Endodermal cell (in vitro differentiated cells): ENCODE measurements at regions not wholly inside any gene's neighbourhood (a gene's known extent, or its start where the extent isn't known, plus 50 kb on each side); places are given as distances from the start of the nearest gene placed in this dataset.

Experiments used
- DNase-seq: peaks from one replicate; pipeline ENCODE4 v3.0.0-alpha.2; 2017
- H3K27ac ChIP-seq: 2 replicates; pipeline ENCODE4 v1.5.1; 2013; ENCODE audit warnings: mild to moderate bottlenecking, low read depth, low read length, moderate library complexity
- H3K27me3 ChIP-seq: 2 replicates; pipeline ENCODE4 v1.6.1; 2013; ENCODE audit warnings: mild to moderate bottlenecking, low read length, moderate library complexity; ENCODE audit not compliant: insufficient read depth, control insufficient read depth, poor library complexity, severe bottlenecking
- H3K36me3 ChIP-seq: 2 replicates; pipeline ENCODE4 v1.7.0; 2013; ENCODE audit warnings: mild to moderate bottlenecking, low read length, moderate library complexity; ENCODE audit not compliant: control insufficient read depth, insufficient read depth
- H3K4me1 ChIP-seq: one replicate; pipeline ENCODE4 v1.7.0; 2013; ENCODE audit warnings: low read length; ENCODE audit not compliant: control insufficient read depth, insufficient read depth
- H3K4me3 ChIP-seq: 2 replicates; pipeline ENCODE4 v1.5.1; 2013; ENCODE audit warnings: mild to moderate bottlenecking, low read length, moderate library complexity
- H3K9ac ChIP-seq: 2 replicates; pipeline ENCODE4 v1.6.1; 2013; ENCODE audit warnings: mild to moderate bottlenecking, low read length, moderate library complexity; ENCODE audit not compliant: poor library complexity, severe bottlenecking; ENCODE audit errors: extremely low read depth
- H3K9me3 ChIP-seq: 2 replicates; pipeline ENCODE4 v1.6.1; 2013; ENCODE audit warnings: mild to moderate bottlenecking, low read length, moderate library complexity; ENCODE audit not compliant: control insufficient read depth
- H3K27ac Mint-ChIP-seq: 2 replicates; pipeline ENCODE4 v1.8.0; 2020; ENCODE audit warnings: mixed read lengths
- H3K27me3 Mint-ChIP-seq: 2 replicates; pipeline ENCODE4 v1.8.0; 2021; ENCODE audit warnings: mild to moderate bottlenecking, mixed read lengths; ENCODE audit not compliant: insufficient read depth
- H3K36me3 Mint-ChIP-seq: 2 replicates; pipeline ENCODE4 v1.8.0; 2020; ENCODE audit warnings: low read depth, mixed read lengths
- H3K4me1 Mint-ChIP-seq: 2 replicates; pipeline ENCODE4 v1.8.0; 2020; ENCODE audit warnings: mixed read lengths
- H3K4me3 Mint-ChIP-seq: 2 replicates; pipeline ENCODE4 v1.8.0; 2020; ENCODE audit warnings: mild to moderate bottlenecking, moderate library complexity, mixed read lengths
- H3K9me3 Mint-ChIP-seq: 2 replicates; pipeline ENCODE4 v1.8.0; 2020; ENCODE audit warnings: mild to moderate bottlenecking, mixed read lengths
- WGBS, 2 experiments: methylation state at CpG; one replicate each; pipeline versions ENCODE4 v1.1.5 to v1.1.7; 2013; ENCODE audit warnings: missing lambda C conversion rate in 2 of 2, mixed read lengths in 1 of 2; ENCODE audit not compliant: insufficient coverage in 1 of 2, insufficient read length in 1 of 2; 5-methylcytosine and 5-hydroxymethylcytosine counted together
- TF ChIP-seq, protein P1 (sequence below): fragments of 200-600 bp; sonication (generic); conservative IDR thresholded peaks from 2 replicates; pipeline ENCODE4 v1.5.0; 2021; ENCODE audit warnings: antibody characterized with exemption, mild to moderate bottlenecking

DNA sequence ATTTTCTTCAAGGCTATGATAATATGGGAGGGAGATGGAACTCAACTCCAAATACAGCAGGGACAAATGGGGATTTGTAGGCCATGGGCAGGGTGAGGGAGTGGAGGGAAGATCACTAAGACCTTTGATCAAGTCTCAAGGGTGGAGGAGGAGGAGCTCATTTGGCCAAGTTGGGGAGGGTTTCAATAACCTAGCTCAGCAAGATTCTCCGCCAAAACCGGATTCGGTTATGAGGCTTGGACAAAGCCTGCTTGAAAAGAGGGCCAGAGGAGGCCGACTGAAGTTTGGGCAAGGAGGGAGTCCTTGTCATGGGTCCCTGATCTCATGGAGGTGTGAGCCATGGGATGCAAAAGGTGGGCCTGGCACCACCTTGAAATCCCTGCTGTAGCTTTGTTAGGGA lies 68.8 kb downstream of the TSN start:
- no peaks in the 10 kb centered on the region for H3K36me3 Mint-ChIP-seq
- no peak overlapping the region for H3K4me3 ChIP-seq
- no peak overlapping the region for H3K27ac Mint-ChIP-seq
- TF ChIP-seq, protein P1, sequence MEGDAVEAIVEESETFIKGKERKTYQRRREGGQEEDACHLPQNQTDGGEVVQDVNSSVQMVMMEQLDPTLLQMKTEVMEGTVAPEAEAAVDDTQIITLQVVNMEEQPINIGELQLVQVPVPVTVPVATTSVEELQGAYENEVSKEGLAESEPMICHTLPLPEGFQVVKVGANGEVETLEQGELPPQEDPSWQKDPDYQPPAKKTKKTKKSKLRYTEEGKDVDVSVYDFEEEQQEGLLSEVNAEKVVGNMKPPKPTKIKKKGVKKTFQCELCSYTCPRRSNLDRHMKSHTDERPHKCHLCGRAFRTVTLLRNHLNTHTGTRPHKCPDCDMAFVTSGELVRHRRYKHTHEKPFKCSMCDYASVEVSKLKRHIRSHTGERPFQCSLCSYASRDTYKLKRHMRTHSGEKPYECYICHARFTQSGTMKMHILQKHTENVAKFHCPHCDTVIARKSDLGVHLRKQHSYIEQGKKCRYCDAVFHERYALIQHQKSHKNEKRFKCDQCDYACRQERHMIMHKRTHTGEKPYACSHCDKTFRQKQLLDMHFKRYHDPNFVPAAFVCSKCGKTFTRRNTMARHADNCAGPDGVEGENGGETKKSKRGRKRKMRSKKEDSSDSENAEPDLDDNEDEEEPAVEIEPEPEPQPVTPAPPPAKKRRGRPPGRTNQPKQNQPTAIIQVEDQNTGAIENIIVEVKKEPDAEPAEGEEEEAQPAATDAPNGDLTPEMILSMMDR, result no peak
- DNase-seq, result peak; percentile 17
- no peaks in the 10 kb centered on the region for H3K27me3 ChIP-seq
- WGBS, 2 experiments, result 80 to 95% methylated on average over 1 to 4 of the region's 4 CpGs
- H3K9me3 ChIP-seq, result peaks cover 9% of the 10 kb centered on the region
- no peaks in the 10 kb centered on the region for H3K4me1 ChIP-seq
- no peak overlapping the region for H3K9ac ChIP-seq
- H3K4me1 Mint-ChIP-seq, result no peaks in the 10 kb centered on the region
- H3K27me3 Mint-ChIP-seq, result no peaks in the 10 kb centered on the region
- peaks cover 12% of the 10 kb centered on the region for H3K9me3 Mint-ChIP-seq
- no peak overlapping the region for H3K4me3 Mint-ChIP-seq
- no peaks in the 10 kb centered on the region for H3K36me3 ChIP-seq
- H3K27ac ChIP-seq, result no peak overlapping the region

DNA sequence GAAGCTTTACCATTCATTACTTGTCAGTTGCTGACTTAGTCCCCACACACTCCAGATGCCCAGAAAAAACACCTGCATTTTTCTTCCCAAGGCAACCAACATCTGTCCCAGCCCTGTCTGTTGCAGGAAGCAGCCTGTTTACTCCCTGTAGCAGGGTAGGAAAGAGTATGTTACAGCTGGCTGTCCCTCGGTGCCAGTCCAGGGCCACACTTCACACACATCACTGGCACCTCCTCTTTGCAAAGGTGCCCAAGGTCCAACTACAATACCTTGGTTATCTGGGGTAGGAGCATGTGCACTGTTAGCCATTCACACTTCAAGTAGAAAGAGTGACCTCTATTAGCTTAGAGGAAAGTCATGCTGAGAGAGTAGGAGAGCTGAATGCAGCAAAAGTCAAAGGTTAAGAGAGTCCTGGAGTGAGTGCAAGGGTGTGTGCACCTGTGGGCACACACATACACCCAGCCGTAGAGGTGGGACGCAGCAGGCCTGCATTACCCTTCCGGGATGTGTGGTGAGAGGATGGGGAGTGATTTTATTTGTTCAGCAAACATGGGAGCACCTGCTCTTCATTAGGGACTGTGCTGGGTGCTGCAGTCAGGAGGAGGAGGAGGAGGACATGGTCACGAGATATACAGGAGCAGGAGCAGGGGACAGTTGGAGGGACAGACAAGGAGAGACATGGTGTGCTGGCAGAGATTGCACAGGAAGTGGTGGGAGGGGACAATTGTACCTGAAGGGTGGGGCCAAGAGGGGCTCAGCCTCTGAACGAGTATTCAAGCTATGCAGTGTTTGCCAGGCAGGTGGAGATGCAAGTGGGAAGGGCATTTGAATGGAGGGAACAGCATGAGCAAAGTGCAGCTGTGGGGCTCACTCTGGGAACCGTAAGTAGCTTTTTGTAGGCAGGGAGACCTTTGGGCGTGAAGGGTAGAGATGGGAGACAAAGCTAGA lies 69.8 kb downstream of the TSN start:
- Mint-ChIP-seq H3K36me3 (no peaks in the 10 kb centered on the region), H3K4me3 (no peak overlapping the region), H3K27me3 (no peaks in the 10 kb centered on the region), H3K9me3 (peaks cover 12% of the 10 kb centered on the region), H3K4me1 (no peaks in the 10 kb centered on the region), H3K27ac (no peak overlapping the region)
- H3K4me1 ChIP-seq, result no peaks in the 10 kb centered on the region
- peak; percentile 47 for DNase-seq
- WGBS, 2 experiments, result 85 to 86% methylated on average over 7 to 8 of the region's 8 CpGs
- H3K36me3 ChIP-seq, result no peaks in the 10 kb centered on the region
- H3K9ac ChIP-seq, result no peak overlapping the region
- no peaks in the 10 kb centered on the region for H3K27me3 ChIP-seq
- peaks cover 9% of the 10 kb centered on the region for H3K9me3 ChIP-seq
- TF ChIP-seq, protein P1, result no peak
- H3K4me3 ChIP-seq, result no peak overlapping the region
- H3K27ac ChIP-seq, result no peak overlapping the region

DNA sequence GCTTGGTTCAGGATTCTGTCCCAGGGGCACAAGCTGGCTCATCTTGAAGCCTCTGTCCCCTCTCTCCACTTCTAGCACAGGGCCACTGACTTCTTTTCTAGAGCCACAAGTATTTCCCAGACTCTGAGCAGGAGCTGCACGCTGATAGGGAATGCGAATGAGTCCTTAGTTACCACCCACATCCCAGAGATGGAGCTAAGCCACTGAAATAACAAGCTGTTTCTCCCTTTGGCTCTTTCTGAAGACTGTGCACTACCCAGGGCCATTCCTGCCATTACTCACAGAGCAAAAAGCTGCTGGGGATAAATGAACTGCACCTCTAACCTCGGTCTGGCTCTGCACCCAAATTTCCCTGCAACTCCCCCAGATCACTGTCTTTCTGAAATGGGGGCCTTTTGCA lies 70.6 kb downstream of the TSN start:
- TF ChIP-seq, protein P1, result no peak
- 79 to 100% methylated on average over 1 to 3 of the region's 3 CpGs for WGBS, 2 experiments
- H3K4me1 Mint-ChIP-seq, result no peaks in the 10 kb centered on the region

More for the DNA sequence above, 70.6 kb downstream of the TSN start:
- Histone ChIP-seq H3K4me3 (no peak overlapping the region), H3K27me3 (no peaks in the 10 kb centered on the region), H3K9ac (no peak overlapping the region), H3K9me3 (peaks cover 9% of the 10 kb centered on the region), H3K27ac (no peak overlapping the region), H3K36me3 (no peaks in the 10 kb centered on the region), H3K4me1 (no peaks in the 10 kb centered on the region)
- no peak overlapping the region for H3K27ac Mint-ChIP-seq
- DNase-seq, result peak; percentile 30
- no peaks in the 10 kb centered on the region for H3K36me3 Mint-ChIP-seq
- H3K9me3 Mint-ChIP-seq, result peaks cover 12% of the 10 kb centered on the region
- no peak overlapping the region for H3K4me3 Mint-ChIP-seq
- H3K27me3 Mint-ChIP-seq, result no peaks in the 10 kb centered on the region
